Posterior cingulate gyrus (tissue), 11 donors: ENCODE measurements at regions not wholly inside any gene's neighbourhood (a gene's known extent, or its start where the extent isn't known, plus 50 kb on each side); places are given as distances from the start of the nearest gene placed in this dataset.

ENCODE experiments used
- DNase-seq, 10 donors: peaks; one replicate each; pipeline versions ENCODE4 v3.0.0 to v3.0.0-alpha.2; 2020 to 2021; ENCODE audit warnings: mixed read lengths in 3 of 10
- intact Hi-C: fragments of 100-400 bp; cut with DNase I; formaldehyde crosslinking; loops from one replicate; pipeline ENCODE4 v1.15.1; 2023

GRCh38 chr15:77557564-77557963 lies 75.1 kb downstream of the LINGO1 start:
- DNase-seq: no peak

GRCh38 chr15:77557144-77557543 lies 75.6 kb downstream of the LINGO1 start:
- no peak for DNase-seq
- intact Hi-C loops: no loop called here

More at GRCh38 chr15:77557564-77557963, 75.1 kb downstream of the LINGO1 start:
- intact Hi-C loops: no loop called here

- no peak for DNase-seq
- intact Hi-C loops: no loop called here
Measured at GRCh38 chr15:77556622-77557021, 76.1 kb downstream of the LINGO1 start.

- intact Hi-C loops: no loop called here
Measured at GRCh38 chr15:77555232-77555631, 77.5 kb downstream of the LINGO1 start.

GRCh38 chr15:77554306-77555080 lies 78.2 kb downstream of the LINGO1 start:
- DNase-seq: peak; percentile 61 to 98 (median 80)
- intact Hi-C loops: no loop called here

More at GRCh38 chr15:77555232-77555631, 77.5 kb downstream of the LINGO1 start:
- peak in 1 of 10 donors; percentile 64 for DNase-seq

- DNase-seq: no peak
- intact Hi-C loops: no loop called here
Measured at GRCh38 chr15:77553695-77554094, 79.0 kb downstream of the LINGO1 start.

- intact Hi-C loops: no loop called here
- no peak for DNase-seq
Measured at GRCh38 chr15:77553257-77553656, 79.5 kb downstream of the LINGO1 start.

GRCh38 chr15:77552066-77552465 lies 80.6 kb downstream of the LINGO1 start:
- intact Hi-C loops: no loop called here
- peak in 1 of 10 donors; percentile 67 for DNase-seq

- DNase-seq: peak in 1 of 10 donors; percentile 85
- intact Hi-C loops: no loop called here
Measured at GRCh38 chr15:77550301-77551251, 82.1 kb downstream of the LINGO1 start.

- DNase-seq: peak in 1 of 10 donors; percentile 54
- intact Hi-C loops: no loop called here
Measured at GRCh38 chr15:77549576-77550288, 83.0 kb downstream of the LINGO1 start.

- intact Hi-C loops: no loop called here
- DNase-seq: peak in 2 of 10 donors; percentile 26 to 49
Measured at GRCh38 chr15:77548589-77549557, 83.8 kb downstream of the LINGO1 start.

GRCh38 chr15:77547801-77548588 lies 84.7 kb downstream of the LINGO1 start:
- intact Hi-C loops: no loop called here
- DNase-seq: peak in 1 of 10 donors; percentile 41

GRCh38 chr15:77546870-77547269 lies 85.8 kb downstream of the LINGO1 start:
- intact Hi-C loops: no loop called here
- DNase-seq: no peak

GRCh38 chr15:77546050-77546501 lies 86.6 kb downstream of the LINGO1 start:
- intact Hi-C loops: no loop called here
- DNase-seq: no peak

GRCh38 chr15:77545058-77545457 lies 87.7 kb downstream of the LINGO1 start:
- no peak for DNase-seq
- intact Hi-C loops: loop anchor here (2.0 kb wide), 1 partner anchor 88 kb away; the partner anchor contains the start of gene LINGO1

GRCh38 chr15:77544162-77544561 lies 88.5 kb downstream of the LINGO1 start:
- intact Hi-C loops: loop anchor here (2.0 to 5.0 kb wide), 2 partner anchors 89 to 127 kb away; partner anchors contain the start of gene LINGO1
- peak in 1 of 10 donors; percentile 55 for DNase-seq

GRCh38 chr15:77543159-77543882 lies 89.4 kb downstream of the LINGO1 start:
- intact Hi-C loops: loop anchor here (1.0 to 5.0 kb wide), 4 partner anchors 46 to 424 kb away; no protein-coding TSS in a partner anchor

More at GRCh38 chr15:77543159-77543882, 89.4 kb downstream of the LINGO1 start:
- DNase-seq: peak; percentile 75 to 98 (median 85)
